ENCODE measurements at regions not wholly inside any gene's neighbourhood (a gene's known extent, or its start where the extent isn't known, plus 50 kb on each side); places are given as distances from the start of the nearest gene placed in this dataset.

DNA sequence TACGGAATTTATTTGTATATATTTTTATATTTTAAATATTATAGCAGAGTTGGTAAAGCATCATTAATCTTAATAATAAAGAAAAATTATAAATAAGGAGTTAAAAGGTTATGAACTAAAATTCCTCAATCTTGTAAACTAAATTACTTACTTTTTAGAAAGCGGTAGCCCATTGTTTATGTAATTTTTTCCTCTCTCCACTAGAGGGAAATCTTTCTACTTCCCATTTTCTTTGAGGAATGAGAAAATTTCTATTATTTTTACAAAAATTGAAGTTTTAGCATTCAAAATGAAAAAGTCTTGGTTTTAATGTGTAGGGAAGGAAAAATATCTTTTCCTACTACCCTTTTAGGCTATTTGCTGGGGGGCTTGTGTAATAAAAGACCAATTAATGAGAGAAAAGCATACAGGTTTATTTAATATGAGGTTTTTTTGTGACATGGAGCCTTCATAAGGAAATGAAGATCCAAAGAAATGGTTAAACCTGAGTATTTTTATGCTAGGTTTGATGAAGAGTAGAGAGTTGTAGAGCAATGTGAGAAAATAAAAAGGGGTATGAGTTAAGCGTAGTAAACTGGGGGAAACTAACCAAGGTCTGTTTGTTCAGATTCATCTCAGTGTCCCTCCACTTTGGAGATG, 68.7 kb upstream of the ADAD1 start:
- TF ChIP-seq EZH2 (IDR thresholded peaks at IDR 0.05; ENCODE audit: borderline replicate concordance, insufficient read depth, low read length, poor library complexity, severe bottlenecking) (no peak), RAD21 (conservative IDR thresholded peaks at IDR 0.05) (peak; percentile 47), CTCF (IDR thresholded peaks at IDR 0.05; ENCODE audit: poor library complexity, severe bottlenecking) (peak; percentile 60), SMC3 (conservative IDR thresholded peaks at IDR 0.05; ENCODE audit: poor library complexity) (peak; percentile 64)
- H3F3A ChIP-seq (ENCODE audit: insufficient read depth, low read length, poor library complexity, severe bottlenecking): no peaks in the 10 kb centered on the region
- H3K79me2 ChIP-seq (replicated peaks; ENCODE audit: insufficient read depth, low read length): no peaks in the 10 kb centered on the region
- H3K9me3 ChIP-seq (ENCODE audit: low read length): no peaks in the 10 kb centered on the region
- H3K9me2 ChIP-seq (ENCODE audit: insufficient read depth, low read length): no peaks in the 10 kb centered on the region
- H3K9ac ChIP-seq (ENCODE audit: low read length): no peak overlapping the region
- H2AFZ ChIP-seq (ENCODE audit: low read depth, low read length): no peak overlapping the region
- peaks cover 12% of the 10 kb centered on the region for H3K36me3 ChIP-seq (ENCODE audit: insufficient read depth, low read length)
- no peaks in the 10 kb centered on the region for H4K20me1 ChIP-seq (ENCODE audit: insufficient read depth)
- H3K4me3 ChIP-seq (ENCODE audit: low read length): no peak overlapping the region
- no peak overlapping the region for H3K27ac ChIP-seq (ENCODE audit: low read length)
- no peak overlapping the region for H3K4me2 ChIP-seq (ENCODE audit: low read length)
- H3K27me3 ChIP-seq (ENCODE audit: insufficient read depth, low read depth, low read length): no peaks in the 10 kb centered on the region

DNA sequence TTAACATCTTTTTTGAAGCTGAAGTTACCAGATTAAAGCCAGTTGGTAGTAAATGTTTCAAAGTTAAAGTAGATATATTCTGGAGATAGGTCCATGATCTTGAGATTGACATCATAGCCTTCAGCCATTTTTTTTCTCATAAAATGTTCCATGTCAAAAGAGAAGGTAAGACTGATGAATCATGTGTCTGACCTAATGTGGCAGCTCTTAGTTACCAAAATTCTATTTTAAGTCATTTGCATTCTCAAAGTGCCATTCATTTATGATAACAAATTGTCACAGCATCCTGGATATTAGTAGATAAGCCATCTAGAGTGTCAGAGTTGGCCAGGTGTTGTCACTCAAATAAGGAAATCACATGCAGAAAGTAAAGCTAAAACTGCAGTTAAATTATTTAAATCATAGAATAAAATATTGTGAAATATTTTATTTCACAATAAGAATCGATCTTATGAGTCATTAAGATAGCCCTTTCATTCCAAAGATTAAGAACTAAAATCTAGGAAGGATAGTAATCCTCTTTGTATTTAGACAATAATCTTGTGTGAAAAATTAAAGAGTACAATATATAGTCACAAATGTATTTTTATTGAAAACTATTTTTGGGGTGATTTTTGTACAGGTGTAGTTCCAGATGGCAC, 65.7 kb upstream of the ADAD1 start:
- Histone ChIP-seq H2AFZ (ENCODE audit: low read depth, low read length) (no peak overlapping the region), H3K9me2 (ENCODE audit: insufficient read depth, low read length) (no peaks in the 10 kb centered on the region), H3K27me3 (ENCODE audit: insufficient read depth, low read depth, low read length) (no peaks in the 10 kb centered on the region), H3F3A (ENCODE audit: insufficient read depth, low read length, poor library complexity, severe bottlenecking) (no peaks in the 10 kb centered on the region), H3K9ac (ENCODE audit: low read length) (no peak overlapping the region), H3K9me3 (ENCODE audit: low read length) (no peaks in the 10 kb centered on the region), H3K4me2 (ENCODE audit: low read length) (no peak overlapping the region), H3K4me3 (ENCODE audit: low read length) (no peak overlapping the region), H3K79me2 (replicated peaks; ENCODE audit: insufficient read depth, low read length) (no peaks in the 10 kb centered on the region), H4K20me1 (ENCODE audit: insufficient read depth) (no peaks in the 10 kb centered on the region), H3K27ac (ENCODE audit: low read length) (no peak overlapping the region), H3K36me3 (ENCODE audit: insufficient read depth, low read length) (peaks cover 12% of the 10 kb centered on the region)
- TF ChIP-seq MXI1 (conservative IDR thresholded peaks at IDR 0.05; ENCODE audit: poor library complexity, severe bottlenecking) (no peak), TAF1 (IDR thresholded peaks at IDR 0.05; ENCODE audit: low read depth) (no peak), EP300 (conservative IDR thresholded peaks at IDR 0.05; ENCODE audit: poor library complexity, severe bottlenecking) (no peak), POLR2AphosphoS5 (IDR thresholded peaks at IDR 0.05) (no peak), CTCF (IDR thresholded peaks at IDR 0.05; ENCODE audit: poor library complexity, severe bottlenecking) (no peak), RAD21 (conservative IDR thresholded peaks at IDR 0.05) (no peak)

GRCh38 chr4:122326908-122327307, 51.9 kb upstream of the ADAD1 start:
- no peaks in the 10 kb centered on the region for H4K20me1 ChIP-seq (ENCODE audit: insufficient read depth)
- H3K27me3 ChIP-seq (ENCODE audit: insufficient read depth, low read depth, low read length): no peaks in the 10 kb centered on the region
- no peak overlapping the region for H3K9ac ChIP-seq (ENCODE audit: low read length)
- H3K27ac ChIP-seq (ENCODE audit: low read length): no peak overlapping the region
- no peak overlapping the region for H3K4me2 ChIP-seq (ENCODE audit: low read length)
- H3F3A ChIP-seq (ENCODE audit: insufficient read depth, low read length, poor library complexity, severe bottlenecking): no peaks in the 10 kb centered on the region
- H3K79me2 ChIP-seq (replicated peaks; ENCODE audit: insufficient read depth, low read length): no peaks in the 10 kb centered on the region
- TF ChIP-seq RAD21 (conservative IDR thresholded peaks at IDR 0.05): no peak
- no peak for TF ChIP-seq EZH2 (IDR thresholded peaks at IDR 0.05; ENCODE audit: borderline replicate concordance, insufficient read depth, low read length, poor library complexity, severe bottlenecking)
- TF ChIP-seq CTCF (IDR thresholded peaks at IDR 0.05; ENCODE audit: poor library complexity, severe bottlenecking): no peak
- TF ChIP-seq MXI1 (conservative IDR thresholded peaks at IDR 0.05; ENCODE audit: poor library complexity, severe bottlenecking): no peak
- H3K4me3 ChIP-seq (ENCODE audit: low read length): no peak overlapping the region
- H3K36me3 ChIP-seq (ENCODE audit: insufficient read depth, low read length): peaks cover 16% of the 10 kb centered on the region
- H3K9me3 ChIP-seq (ENCODE audit: low read length): no peaks in the 10 kb centered on the region
- H3K9me2 ChIP-seq (ENCODE audit: insufficient read depth, low read length): no peaks in the 10 kb centered on the region
- no peak overlapping the region for H2AFZ ChIP-seq (ENCODE audit: low read depth, low read length)

Data from neural cell (in vitro differentiated cells).